ENCODE measurements at regions not wholly inside any gene's neighbourhood (a gene's known extent, or its start where the extent isn't known, plus 50 kb on each side); places are given as distances from the start of the nearest gene placed in this dataset.
A peak's percentile ranks its signal among the peaks of the same experiment; 100 is the strongest.

DNA sequence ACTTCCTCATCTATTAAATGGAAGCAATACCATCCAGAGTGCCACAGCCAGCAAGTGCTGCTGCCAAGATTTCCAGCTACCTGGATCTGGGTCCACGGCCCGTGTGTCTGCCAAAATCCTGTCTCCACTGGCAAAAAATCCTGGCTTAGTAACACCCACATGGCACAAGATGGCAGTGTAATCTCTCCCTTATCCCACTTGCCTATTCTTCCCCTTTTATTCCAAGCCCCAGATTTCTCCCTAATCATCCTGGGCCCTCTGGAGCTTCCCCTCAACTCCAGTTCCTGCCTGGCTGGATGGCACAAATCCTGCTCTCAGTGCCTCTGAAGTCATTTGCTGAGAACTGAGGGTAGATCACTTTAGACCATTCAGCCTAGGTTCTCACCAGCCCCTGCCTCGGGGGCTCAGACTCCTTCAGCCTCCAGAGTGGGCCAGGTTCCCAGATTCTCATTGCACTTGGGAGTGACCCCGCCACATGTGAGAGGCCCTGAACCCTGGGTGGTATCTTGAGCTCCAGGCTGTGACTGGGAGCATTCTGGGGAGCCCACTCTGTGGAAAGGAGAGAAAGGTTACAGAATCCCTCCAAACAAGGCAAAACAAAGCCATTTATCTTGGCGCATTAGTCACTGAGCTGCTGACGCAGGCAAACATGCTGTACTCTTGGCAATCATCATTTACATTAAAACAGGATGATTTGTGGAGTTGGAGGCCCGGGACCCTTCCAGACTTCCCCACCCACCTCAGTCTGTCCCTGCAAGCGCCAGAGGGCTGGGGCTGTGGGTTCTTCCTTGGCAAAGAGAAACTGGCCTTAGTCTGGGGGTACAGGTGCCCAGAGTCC is 325.8 kb downstream of the DYSF start:
- WGBS, 2 donors: 56 to 68% methylated on average over 7 to 8 of the region's 8 CpGs
- DNase-seq (ENCODE audit: low spot score in 2 of 2): peak in 1 of 2 donors; percentile 46
- TF ChIP-seq, protein P1, sequence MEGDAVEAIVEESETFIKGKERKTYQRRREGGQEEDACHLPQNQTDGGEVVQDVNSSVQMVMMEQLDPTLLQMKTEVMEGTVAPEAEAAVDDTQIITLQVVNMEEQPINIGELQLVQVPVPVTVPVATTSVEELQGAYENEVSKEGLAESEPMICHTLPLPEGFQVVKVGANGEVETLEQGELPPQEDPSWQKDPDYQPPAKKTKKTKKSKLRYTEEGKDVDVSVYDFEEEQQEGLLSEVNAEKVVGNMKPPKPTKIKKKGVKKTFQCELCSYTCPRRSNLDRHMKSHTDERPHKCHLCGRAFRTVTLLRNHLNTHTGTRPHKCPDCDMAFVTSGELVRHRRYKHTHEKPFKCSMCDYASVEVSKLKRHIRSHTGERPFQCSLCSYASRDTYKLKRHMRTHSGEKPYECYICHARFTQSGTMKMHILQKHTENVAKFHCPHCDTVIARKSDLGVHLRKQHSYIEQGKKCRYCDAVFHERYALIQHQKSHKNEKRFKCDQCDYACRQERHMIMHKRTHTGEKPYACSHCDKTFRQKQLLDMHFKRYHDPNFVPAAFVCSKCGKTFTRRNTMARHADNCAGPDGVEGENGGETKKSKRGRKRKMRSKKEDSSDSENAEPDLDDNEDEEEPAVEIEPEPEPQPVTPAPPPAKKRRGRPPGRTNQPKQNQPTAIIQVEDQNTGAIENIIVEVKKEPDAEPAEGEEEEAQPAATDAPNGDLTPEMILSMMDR (IDR thresholded peaks at IDR 0.05): no peak
- no peak for TF ChIP-seq POLR2A (IDR thresholded peaks at IDR 0.05)
- no peak overlapping the region for H3K4me3 ChIP-seq (ENCODE audit: low read depth, poor library complexity, severe bottlenecking)
- intact Hi-C loops (cut with DNase I; ENCODE audit: low total_unique reads): no loop called here

DNA sequence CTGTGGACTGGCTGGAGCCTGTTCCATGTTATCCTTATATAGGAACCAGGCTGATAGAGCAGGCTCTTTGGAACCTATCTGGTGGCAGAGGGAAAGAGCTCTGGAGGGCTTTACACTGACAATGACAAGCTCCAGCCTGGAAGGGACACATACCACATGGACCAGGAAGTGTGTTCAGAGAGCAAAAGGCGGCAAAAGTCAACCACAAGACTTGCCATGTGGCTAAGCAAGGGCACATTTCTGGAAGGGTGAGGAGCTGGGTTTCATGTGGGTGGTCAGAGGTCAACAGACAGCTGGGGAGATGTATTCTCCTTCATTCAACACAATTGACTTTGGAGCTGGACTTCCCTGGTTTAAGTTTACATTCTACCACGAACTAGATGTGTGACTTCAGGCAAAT is 325.2 kb downstream of the DYSF start:
- TF ChIP-seq, protein P1 (IDR thresholded peaks at IDR 0.05): no peak
- no peak for TF ChIP-seq POLR2A (IDR thresholded peaks at IDR 0.05)
- intact Hi-C loops (cut with DNase I; ENCODE audit: low total_unique reads): no loop called here
- DNase-seq (ENCODE audit: low spot score in 2 of 2): no peak
- 71 to 87% methylated on average over 2 of the region's 2 CpGs for WGBS, 2 donors
- H3K4me3 ChIP-seq (ENCODE audit: low read depth, poor library complexity, severe bottlenecking): no peak overlapping the region

DNA sequence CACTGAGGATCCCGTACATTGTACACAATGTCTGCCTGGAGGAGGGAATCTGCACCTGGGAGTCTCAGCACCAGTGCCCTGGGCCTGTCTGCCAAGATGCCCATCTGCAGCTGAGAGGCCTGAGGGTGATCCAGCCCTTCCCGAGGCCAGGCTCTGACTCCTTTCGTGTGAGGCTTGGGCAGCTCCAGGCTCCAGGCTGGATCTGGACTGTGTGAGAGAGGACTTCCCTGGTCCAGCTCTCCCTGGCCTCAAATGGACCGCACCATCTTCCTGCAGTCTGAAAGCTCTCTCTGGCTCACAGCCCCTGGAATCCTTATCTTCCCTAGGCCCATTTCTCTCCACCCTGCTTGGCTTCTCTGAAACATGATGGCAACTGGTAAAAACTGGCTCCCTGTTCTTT is 324.6 kb downstream of the DYSF start:
- TF ChIP-seq POLR2A (IDR thresholded peaks at IDR 0.05): no peak
- TF ChIP-seq, protein P1 (IDR thresholded peaks at IDR 0.05): no peak
- peak in 1 of 2 donors; percentile 64 for DNase-seq (ENCODE audit: low spot score in 2 of 2)
- WGBS, 2 donors: 80 to 84% methylated on average over 3 to 4 of the region's 4 CpGs
- intact Hi-C loops (cut with DNase I; ENCODE audit: low total_unique reads): no loop called here
- no peak overlapping the region for H3K4me3 ChIP-seq (ENCODE audit: low read depth, poor library complexity, severe bottlenecking)

DNA sequence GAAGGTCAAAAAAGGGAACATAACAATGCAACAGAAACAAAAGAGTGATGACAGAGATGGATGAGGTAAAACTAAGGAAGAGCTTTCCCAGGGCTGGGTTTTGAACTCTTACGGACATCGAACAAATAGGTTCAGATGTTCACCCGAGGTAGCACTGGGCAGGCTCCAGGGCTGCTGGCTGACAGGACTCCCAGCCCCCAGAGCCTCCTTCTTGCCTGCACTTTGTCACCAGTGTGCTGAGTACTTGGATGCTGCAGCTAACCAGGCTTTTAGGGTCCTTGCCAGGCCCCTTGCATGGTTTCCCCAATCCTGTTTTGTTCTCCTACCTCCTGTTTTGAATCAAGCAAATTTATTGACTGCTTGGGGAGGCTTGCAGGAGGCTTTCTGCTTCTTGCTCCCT is 322.9 kb downstream of the DYSF start:
- 89 to 90% methylated on average over 3 of the region's 3 CpGs for WGBS, 2 donors
- peak in 1 of 2 donors; percentile 53 for DNase-seq (ENCODE audit: low spot score in 2 of 2)
- no peak overlapping the region for H3K4me3 ChIP-seq (ENCODE audit: low read depth, poor library complexity, severe bottlenecking)
- intact Hi-C loops (cut with DNase I; ENCODE audit: low total_unique reads): no loop called here
- TF ChIP-seq POLR2A (IDR thresholded peaks at IDR 0.05): no peak
- TF ChIP-seq, protein P1 (IDR thresholded peaks at IDR 0.05): no peak

DNA sequence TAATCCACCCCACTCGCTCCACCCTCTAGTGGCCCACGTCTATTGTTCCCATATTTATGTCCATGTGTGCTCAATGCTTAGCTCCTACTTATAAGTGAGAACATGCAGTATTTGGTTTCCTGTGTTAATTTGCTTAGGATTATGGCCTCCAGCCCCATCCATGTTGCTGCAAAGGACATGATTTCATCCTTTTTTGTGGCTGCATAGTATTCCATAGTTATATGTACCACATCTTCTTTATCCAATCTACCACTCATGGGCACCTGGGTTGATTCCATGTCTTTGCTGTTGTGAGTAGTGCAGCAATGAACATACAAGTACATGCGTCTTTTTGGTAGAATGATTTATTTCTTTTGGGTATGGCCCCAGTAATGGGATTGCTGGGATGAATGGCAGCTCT is 319.9 kb downstream of the DYSF start:
- whole genome bisulfite sequencing, 2 donors: 93% methylated on average over 3 of the region's 3 CpGs
- intact Hi-C loops (cut with DNase I; ENCODE audit: low total_unique reads): no loop called here
- H3K4me3 ChIP-seq (ENCODE audit: low read depth, poor library complexity, severe bottlenecking): no peak overlapping the region
- TF ChIP-seq, protein P1 (IDR thresholded peaks at IDR 0.05): no peak
- TF ChIP-seq POLR2A (IDR thresholded peaks at IDR 0.05): no peak
- no peak for DNase-seq (ENCODE audit: low spot score in 2 of 2)
